Kidney tubule cell (primary cell): ENCODE measurements at regions not wholly inside any gene's neighbourhood (a gene's known extent, or its start where the extent isn't known, plus 50 kb on each side); places are given as distances from the start of the nearest gene placed in this dataset.
A peak's percentile ranks its signal among the peaks of the same experiment; 100 is the strongest.
"Not testable (repeated sequence)": the region's sequence is repeated elsewhere in the genome, so short reads cannot be mapped to it uniquely, and the experiment has no call there.

ENCODE experiments used
- DNase-seq: peaks from one replicate; pipeline ENCODE4 v3.0.0-alpha.2; 2018; ENCODE audit warnings: low spot score

DNA sequence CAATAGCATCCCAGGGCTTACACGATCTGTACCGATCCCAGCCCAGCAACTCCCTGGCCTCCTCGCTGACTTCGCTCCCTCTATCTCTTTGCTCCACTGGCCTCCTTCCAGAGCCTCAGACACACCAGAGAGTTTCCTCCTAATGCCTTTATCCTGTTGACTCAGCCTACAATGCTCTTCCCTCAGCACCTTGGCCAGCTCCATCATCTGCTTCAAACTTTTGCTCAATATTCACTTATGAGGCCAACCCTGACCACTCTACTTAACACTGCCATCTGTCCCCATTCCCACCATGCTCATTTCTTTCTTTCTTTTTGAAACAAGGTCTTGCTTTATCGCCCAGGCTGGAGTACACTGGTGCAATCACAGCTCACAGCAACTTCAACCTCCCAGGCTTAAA lies 180.9 kb downstream of the CEP170 start:
- not testable (repeated sequence) for DNase-seq

DNA sequence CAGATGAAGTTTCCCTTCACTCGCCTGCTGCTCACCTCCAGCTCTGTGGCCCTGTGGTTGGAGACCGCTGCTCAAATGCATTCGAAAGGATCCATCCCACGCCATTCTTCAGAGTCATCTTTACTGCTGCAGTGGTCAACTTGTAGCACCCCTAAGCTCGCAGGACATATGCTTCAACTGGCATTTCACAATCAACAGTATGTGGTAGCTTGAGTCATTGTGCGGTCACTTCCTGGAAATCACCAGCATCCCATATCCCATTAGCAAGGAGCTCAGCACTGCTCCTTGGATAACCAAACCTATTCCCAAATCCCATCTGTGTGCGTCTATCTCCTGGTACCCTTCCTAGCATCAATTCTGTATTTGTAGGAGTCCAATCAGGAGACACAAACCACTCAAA lies 188.0 kb downstream of the CEP170 start:
- not testable (repeated sequence) for DNase-seq

DNA sequence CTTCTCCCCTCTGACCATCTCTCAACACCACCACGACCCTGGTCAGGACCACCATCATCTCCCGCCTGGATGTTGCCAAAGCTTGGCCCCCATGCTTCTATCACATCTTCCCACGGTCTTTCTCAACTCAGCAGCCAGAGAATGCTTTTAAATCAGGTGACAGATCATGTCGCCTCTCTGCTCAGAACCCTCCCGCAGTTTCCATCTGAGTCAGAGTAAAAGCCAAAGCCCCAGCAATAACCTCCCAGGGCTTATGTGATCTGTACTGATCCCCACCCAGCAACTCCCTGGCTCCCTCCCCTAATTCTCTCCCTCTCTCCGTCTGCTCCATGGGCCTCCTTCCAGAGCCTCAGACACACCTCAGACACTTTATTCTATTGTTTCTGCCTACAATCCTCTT lies 193.1 kb downstream of the CEP170 start:
- DNase-seq, result not testable (repeated sequence)

DNA sequence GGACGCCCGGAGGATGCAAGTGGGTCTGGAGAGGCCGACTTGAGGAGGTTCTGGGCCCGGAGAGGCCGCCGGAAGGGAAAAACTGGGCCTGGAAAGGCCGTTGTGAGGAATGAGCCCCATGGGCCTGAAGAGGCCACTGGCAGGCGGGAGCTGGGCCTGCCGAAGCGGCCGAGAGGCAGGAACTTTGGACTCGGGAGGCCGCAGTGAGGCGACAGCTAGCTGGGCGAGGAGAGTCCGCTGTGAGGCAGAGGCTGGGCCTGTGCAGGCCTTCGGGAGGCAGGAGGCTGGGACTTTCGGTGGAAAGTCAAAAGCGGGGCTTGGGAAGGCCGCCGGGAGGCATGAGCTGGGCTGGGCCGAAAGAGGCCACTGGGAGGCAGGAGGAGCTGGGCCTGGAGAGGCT lies 199.6 kb downstream of the CEP170 start:
- DNase-seq, result not testable (repeated sequence)

DNA sequence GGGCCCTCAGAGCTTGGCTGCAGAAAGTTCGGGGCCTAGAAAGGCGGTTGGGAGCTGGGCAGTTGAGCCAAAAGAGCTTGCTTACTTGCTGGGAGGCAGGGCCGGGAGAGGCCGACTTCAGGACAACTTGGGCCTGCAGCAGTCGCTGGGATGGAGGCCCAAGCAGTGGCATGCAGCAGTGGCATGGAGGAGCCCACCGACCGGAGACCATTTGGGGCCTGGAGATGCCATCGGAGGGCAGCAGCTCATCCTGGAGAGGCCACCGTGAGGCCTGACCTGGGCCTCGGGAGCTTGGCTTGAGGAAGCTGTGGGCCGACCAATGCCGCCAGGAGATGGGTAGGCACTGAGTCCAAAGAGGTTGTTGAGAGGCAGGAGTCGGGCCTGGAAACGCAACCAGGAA lies 200.0 kb downstream of the CEP170 start:
- not testable (repeated sequence) for DNase-seq

DNA sequence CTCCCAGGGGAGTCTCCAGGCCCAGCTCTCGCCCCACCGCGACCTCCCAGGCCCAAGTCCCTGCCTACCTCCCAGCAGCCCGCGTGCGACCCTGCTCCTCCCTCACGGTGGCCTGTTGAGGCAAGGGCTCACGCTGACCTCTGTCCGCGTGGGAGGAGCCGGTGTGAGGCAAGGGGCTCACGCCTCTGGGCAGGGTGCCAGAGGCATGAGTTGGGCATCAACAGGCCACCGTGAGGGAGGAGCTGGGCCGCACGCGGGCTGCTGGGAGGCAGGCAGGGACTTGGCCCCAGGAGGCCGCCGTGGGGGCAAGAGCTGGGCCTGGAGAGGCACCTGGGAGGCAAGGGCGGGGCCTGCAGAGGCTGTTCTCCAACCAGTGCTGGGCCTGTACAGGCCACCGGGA lies 200.4 kb downstream of the CEP170 start:
- DNase-seq, result not testable (repeated sequence)

DNA sequence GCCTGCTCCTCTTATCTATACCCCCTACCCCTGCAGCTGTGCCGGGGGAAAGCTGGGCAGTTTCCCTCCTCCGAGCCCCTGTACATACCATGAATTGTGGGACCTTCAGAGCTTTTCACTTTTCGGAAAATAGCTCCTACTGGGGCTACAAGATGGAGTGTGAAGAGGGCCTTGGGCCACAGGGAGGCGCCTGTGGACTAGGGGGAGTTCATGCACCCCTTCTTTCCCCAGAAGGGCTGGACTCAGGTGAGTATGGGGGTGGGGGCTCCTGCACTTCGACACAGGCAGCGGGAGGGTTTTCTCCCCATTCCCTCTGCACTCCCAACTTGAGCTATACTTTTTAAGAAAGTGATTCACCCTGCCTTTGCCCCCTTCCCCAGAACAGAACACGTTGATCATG lies 202.0 kb downstream of the CEP170 start:
- not testable (repeated sequence) for DNase-seq

DNA sequence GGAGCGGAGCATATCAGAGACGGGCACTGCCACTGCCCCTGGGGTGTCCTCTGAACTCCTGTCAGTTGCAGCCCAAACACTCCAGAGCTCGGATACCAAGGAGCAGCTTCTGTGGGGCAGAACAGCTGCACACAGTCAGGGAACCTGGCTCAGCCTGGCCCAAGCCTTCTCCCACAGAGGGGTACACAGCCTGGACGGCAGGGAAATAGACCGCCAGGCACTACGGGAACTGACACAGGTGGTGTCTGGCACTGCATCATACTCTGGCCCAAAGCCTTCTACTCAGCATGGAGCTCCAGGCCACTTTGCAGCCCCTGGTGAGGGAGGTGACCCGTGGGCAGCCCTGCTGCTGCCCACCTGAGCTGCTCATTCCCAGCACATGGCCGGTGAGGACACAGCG lies 204.5 kb downstream of the CEP170 start:
- not testable (repeated sequence) for DNase-seq

DNA sequence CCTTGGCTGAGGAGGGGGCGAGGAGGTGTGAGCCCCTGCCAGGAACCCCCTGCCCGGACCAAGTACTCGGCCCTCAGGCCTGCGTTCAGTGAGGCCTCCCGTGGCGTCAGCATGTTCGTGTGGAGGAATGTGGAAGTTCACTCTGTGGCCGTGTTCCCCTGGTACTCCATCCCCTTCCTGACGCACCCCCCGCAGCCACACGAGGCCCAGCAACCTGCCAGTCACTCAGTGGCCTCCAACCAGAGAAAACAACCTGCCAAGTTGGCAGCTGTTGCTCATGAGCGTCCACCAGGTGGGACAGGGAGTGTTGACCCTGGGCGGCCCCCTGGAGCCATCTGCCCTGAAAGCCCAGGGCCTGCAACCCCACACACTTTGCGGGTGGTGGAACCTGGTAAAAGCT lies 205.4 kb downstream of the CEP170 start:
- DNase-seq, result not testable (repeated sequence)

DNA sequence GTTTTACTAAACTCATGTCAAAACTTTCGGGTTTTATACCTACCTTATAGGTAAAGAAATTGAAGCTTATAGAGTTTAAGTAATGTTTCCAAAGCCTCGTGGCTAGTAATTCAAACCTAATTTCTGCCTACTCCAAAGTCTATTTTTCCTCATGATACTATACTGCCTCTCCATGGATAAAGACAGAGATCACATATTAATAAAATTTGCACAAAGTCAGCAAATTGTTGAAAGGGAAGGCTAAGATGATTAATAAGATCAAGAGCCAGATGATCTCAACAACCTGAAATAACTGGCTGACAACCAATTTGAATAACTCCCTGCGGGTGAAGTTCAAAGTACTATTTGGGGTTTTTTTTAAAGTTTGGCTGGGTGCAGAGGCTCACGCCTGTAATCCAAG lies 233.7 kb downstream of the CEP170 start:
- not testable (repeated sequence) for DNase-seq

DNA sequence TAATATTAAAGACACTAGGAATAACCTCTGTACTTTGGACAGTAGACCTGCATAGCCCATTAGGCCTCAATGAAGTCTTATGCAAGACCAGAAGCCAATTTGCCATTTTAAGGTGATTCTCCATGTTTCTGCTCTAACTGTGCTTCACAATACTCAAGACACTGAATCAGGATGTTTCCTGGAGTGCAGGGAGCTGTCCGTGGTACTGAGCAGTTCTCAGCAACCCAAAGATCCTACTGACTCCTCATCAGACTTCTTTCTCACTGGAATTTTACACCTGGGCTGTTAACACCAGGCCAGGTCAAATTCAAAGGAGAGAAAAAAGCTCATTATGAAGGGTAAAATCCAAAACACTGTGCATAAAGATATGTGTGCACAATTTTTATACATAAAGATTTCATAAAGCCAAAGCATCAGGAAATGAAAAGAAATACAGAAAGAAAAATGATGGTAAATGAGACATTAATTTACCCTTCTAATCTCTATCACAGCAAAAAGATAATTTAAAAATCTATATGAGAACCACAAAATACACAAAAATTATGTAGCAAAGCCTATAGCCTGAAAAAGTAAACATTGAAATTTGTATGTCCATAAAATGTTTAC lies 235.9 kb downstream of the CEP170 start:
- DNase-seq, result not testable (repeated sequence)

DNA sequence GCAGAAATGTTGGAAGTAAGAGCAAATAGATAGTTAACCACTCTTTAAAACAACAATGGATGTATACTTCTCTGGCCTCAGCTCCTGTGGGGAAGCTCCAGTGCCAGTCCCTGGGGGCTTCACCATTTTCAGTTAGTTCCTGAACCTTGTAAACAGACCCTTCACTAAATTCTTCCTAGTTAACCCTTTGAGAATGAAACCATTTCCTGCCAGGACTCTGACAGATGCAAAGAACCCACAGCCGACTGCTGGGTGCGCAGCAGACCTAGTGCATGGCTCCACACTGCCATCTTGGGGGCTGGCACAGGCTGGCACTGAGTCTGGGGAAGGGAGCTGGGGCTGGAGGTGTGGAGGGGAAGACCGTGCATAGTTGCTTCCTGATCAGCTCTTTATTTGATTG lies 244.4 kb downstream of the CEP170 start:
- not testable (repeated sequence) for DNase-seq

DNA sequence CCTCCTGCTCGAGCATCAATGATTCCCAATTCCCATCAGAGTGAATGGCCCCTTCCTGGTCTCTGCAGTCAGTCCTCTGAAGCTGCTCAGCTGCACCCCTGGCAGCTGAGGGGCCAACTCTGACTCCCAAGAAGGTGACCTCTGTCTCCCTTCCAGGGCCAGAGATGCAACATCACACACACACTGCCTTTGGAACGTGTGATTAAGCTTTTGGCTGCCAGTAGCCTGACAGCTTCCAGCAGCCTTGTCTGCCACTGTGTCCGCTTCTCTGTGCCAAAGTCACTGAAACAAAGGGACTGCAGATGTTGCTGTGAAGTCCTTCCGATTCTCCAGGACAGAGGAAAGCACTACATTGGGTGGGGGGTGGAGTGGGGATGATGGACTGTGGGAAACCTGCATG lies 254.1 kb downstream of the CEP170 start:
- not testable (repeated sequence) for DNase-seq

DNA sequence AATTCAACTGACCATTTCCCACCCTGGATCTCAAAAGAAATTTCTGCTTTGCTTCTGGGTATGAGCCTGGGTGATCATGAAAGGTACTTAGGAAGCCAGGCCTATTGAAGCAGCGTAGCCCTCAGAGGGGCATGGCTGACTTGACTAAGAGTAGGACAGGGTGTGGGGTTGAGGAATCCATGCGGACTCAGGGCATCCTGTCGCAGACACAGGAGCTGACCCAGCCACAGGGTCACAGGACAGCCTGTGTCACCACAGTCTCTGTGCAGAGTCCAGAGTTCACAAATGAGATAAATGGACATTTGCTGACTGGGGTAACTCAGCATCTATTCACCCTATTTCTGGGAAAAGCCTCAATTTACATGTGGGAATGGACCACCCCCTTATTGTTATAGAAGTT lies 262.3 kb downstream of the CEP170 start:
- DNase-seq, result not testable (repeated sequence)

DNA sequence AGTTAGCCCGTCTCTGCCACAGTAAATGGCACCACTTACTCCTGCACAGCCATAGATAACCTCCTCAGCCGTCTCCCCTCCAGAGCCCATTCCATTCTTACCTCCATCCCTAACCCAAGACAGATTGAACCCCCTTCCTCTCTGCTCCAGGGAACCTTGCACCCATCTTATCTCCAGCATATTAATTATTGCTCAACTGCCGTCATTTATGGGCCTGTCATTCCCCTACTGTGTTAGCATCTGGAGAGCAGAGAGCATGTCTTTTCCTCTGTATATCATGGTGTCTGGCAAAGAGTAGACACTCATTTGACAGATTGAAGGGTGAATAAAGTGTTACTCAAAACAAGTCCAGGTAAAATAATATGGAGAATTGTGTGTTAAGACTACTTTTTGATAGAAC lies 270.0 kb downstream of the CEP170 start:
- DNase-seq, result not testable (repeated sequence)

DNA sequence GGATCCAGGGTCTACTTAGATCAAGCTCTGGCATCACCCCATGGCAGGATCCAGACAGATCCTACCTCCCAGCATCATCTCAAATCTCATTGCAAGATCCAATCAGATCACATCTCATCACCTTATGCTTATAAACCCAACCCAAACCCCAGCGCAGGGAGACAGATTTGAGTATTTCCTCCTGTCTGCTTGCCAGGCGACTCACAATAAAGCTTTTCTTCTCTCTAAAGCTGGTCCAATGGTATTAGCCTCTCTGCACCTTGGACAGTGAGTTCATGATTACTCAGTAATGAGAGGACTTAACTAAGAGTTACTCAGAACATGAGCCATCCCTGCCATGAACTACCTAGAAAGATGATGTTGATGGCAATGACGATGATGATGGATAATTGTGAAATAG lies 281.7 kb downstream of the CEP170 start:
- peak; percentile 55 for DNase-seq

DNA sequence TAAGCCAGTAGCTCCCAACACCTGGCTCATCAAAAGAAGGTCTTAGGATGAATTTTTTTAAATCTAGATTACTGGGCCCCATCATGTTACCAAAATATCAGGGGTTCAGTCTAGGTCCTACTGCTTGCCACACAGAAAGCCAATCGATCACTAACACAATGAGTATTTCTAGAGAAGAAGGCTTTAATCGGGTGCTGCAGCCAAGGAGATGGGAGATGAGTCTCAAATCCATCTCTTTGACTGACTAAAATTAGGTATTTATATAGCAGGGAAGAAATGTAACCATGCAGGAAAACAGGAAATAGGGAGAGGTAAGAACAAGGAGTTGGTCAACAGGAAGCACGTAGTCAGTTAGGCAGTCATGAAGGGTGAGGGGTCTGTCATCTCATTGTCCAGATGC lies 288.2 kb downstream of the CEP170 start:
- DNase-seq, result no peak

DNA sequence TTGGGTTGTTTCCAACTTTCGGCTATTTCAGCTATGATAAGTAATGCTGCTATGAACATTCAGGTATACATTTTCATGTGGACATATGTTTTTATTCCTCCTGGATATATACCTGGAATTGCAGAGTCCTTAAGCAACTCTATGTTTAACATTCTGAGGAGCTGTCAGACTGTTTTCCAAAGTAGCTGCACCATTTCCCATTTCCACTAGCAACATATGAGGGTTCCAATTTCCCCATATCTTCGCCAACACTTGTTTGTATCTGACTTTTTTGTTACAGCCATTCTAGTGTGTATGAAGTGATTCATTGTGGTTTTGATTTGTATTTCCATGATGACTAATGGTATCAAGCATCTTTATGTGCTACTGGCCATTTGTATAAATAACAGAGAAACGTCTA lies 295.7 kb downstream of the CEP170 start:
- not testable (repeated sequence) for DNase-seq

DNA sequence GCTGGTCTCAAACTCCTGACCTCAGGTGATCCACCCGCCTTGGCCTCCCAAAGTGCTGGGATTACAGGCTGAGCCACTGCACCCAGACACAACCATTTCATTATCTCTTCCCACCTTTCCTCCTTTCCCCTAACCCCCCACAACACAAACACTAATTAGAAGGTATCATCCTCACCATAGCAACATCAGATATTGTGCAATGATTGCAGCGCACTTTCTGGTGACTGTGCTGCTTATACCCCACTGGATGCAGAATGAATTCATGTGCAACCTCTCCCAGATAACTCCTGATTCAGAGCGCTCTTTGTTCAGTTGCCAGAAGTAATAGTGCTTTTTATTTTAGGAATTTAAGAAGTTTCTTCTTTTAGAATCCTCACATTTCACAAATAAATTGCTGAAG lies 300.1 kb downstream of the CEP170 start:
- DNase-seq, result not testable (repeated sequence)

DNA sequence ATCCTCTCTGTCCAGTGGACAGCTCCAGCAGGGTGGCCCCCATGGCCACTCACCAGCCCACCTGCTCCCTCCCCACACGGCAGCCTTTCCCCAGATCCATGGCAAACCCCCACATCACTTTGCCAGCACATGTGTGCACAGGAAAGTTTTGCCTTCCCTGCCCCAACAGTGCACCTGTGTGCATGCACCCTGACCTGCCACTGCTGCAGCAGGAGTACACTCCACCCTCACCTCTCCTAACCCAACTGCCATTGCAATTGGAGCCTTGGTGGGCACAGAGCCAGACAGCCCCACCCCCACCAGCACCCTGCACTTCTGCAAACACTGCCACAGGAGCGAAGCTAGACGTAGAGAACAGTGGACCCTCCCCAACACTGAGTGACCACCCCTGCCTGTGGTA lies 308.9 kb downstream of the CEP170 start:
- no peak for DNase-seq

DNA sequence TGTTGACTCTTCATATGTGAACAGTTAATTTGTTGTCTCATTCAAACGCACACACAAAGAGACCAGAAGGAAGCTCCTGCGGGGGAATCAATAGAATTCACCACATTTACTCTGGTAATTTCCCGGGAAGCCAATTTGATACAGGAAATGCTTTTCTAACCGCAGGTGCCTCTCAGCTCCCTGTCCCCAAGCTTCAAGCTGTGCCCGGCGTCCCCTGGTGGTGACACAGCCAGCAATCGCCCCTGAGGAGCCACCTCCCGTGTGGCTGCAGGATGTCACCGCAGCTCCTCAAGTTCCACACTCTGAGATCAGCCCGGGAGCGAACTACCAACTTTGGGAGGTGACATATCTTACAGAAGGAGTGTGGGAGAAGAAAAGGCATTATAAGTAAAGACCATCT lies 318.4 kb downstream of the CEP170 start:
- DNase-seq, result peak; percentile 10

DNA sequence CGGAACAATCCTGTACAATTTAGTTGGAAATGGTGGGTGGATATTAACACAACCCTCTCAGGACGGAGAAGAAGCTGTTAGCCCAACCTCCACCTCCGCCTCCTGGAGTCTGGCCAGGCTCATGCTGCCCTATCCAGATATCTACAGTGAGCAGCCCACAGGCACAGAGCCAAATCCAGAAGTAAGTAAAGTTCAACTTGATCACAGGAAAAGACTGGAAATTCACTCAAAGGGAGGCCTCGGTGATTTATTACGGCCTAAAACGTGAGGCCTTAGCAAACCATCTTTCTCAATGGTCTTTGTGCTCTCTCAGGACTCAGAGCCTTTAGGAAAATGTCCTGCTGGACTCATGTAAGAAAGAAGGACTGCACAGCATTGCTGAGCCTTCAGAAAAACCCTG lies 330.4 kb downstream of the CEP170 start:
- DNase-seq, result not testable (repeated sequence)

DNA sequence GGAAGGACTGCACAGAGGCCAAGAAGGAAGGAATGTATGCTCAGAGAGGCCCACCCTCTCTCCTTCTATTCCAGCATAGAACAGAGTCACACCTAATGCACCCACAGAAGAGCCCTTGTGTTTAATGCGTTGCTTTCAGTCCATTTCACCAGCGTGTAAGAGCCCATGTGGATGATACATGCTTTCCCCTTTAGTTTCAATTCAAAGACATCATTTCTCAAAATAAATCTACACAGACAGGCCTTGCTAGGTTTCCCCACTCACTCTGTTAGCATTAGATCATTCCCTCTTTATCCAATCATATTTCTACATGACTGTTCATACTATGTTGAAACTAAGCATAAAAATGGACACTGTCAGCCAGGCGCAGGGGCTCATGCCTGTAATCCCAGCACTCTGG lies 331.5 kb downstream of the CEP170 start:
- not testable (repeated sequence) for DNase-seq

DNA sequence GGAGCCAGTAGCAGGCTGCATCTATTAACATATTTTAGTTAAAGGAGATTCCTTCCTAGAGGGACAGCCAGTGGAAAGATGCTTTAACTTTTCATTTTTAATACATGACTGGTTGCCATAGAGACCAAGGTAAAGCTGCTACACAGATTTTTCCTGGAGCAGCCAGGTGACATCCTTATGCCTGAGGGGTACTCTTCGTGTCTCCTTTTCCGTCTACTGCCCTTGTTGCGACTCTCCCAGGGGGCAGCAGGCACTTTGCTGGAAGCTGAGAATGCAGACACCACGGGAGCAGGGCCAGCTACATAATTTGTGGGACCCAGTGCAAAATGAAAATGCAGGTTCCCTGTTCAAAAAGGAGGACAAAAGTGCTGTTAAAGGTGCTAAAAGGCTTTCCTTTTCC lies 340.4 kb downstream of the CEP170 start:
- DNase-seq, result not testable (repeated sequence)
